GM13976 (cell line): ENCODE measurements at regions not wholly inside any gene's neighbourhood (a gene's known extent, or its start where the extent isn't known, plus 50 kb on each side); places are given as distances from the start of the nearest gene placed in this dataset.
"Not testable (repeated sequence)": the region's sequence is repeated elsewhere in the genome, so short reads cannot be mapped to it uniquely, and the experiment has no call there.

Experiments
- DNase-seq: peaks from one replicate; pipeline ENCODE4 v3.0.0; 2012; ENCODE audit warnings: low spot score
- in situ Hi-C: fragments of 300-500 bp; cut with MboI; formaldehyde crosslinking; loops from one replicate; pipeline ENCODE4 v1.12.0; 2022; ENCODE audit warnings: low sequenced_read_pairs, mixed read lengths, inconsistent platforms; ENCODE audit not compliant: unreplicated experiment
- TF ChIP-seq, protein P1 (sequence below): IDR thresholded peaks from 2 replicates; pipeline ENCODE4 v1.5.1; 2012; ENCODE audit warnings: borderline replicate concordance, mild to moderate bottlenecking; ENCODE audit not compliant: insufficient read depth; ENCODE audit errors: extremely low read depth, missing control alignments, control extremely low read depth

DNA sequence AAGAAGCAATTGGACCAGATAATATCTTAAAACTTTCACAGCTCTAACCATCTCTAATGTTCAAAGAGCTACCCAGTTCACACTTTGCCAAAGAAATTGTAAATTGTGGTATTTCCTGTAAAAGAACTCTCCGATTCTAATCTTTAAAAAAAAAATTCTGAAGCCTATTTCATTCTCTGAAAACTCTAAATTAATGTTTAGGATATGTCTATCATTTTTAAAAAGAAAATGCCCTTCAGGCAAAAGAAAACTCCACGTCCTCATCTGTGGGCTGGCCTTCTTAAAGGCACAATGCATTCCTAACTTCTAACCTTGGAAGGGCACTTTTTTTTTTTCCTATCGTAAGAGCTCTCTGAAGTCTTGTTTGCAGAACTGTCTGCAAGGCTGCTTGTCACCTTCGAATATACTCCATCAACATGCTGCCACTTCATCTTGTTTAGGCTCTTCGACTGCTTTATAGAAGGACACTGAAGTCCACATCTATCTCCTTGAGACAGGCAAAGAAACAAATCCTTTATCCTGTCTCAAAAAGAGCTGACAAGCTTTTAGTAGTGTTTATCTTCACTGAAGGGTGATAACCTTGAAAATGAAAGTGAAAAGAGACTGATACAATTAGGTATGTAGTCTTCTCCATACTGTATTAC, 124.3 kb upstream of the SLC39A10 start:
- in situ Hi-C loops: no loop called here
- TF ChIP-seq, protein P1, sequence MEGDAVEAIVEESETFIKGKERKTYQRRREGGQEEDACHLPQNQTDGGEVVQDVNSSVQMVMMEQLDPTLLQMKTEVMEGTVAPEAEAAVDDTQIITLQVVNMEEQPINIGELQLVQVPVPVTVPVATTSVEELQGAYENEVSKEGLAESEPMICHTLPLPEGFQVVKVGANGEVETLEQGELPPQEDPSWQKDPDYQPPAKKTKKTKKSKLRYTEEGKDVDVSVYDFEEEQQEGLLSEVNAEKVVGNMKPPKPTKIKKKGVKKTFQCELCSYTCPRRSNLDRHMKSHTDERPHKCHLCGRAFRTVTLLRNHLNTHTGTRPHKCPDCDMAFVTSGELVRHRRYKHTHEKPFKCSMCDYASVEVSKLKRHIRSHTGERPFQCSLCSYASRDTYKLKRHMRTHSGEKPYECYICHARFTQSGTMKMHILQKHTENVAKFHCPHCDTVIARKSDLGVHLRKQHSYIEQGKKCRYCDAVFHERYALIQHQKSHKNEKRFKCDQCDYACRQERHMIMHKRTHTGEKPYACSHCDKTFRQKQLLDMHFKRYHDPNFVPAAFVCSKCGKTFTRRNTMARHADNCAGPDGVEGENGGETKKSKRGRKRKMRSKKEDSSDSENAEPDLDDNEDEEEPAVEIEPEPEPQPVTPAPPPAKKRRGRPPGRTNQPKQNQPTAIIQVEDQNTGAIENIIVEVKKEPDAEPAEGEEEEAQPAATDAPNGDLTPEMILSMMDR: no peak
- no peak for DNase-seq

DNA sequence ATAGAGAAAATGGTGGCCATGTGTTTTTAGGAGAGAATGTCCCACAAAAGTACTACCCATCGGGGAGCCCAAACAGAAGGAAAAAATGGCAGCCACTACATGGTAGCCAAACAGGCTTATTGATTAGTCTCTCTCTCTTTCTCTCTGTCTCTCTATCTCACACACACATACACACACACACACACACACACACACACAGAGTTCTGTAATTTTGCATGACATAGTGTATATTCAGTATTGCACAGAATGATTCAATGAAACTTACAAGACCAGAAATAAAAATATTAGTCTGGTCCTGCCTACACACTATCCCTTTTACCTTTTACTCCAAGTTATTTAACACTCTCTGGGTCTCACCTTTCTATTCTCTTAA, 124.8 kb upstream of the SLC39A10 start:
- in situ Hi-C loops: no loop called here
- TF ChIP-seq, protein P1: no peak

DNA sequence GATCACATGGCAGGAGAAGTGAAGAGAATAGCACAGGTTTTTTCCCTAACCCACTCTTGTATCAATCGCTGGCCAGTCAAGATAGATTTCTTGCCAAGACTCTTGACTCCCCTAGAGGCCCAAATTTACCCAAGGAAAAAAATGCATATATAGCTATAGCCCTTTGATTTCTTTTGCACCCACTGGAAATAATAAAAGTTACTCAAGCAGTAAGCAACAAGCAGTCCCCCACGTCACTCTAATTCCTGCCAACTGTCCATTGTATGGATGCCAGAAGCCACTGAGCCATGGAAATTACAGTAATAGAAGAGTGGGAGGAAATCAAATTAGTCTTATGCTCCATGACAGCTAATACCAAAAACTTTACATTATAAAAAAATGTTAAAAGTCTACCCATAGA, 125.3 kb upstream of the SLC39A10 start:
- no peak for DNase-seq
- TF ChIP-seq, protein P1: no peak
- in situ Hi-C loops: no loop called here

More for the DNA sequence above, 124.8 kb upstream of the SLC39A10 start:
- no peak for DNase-seq

DNA sequence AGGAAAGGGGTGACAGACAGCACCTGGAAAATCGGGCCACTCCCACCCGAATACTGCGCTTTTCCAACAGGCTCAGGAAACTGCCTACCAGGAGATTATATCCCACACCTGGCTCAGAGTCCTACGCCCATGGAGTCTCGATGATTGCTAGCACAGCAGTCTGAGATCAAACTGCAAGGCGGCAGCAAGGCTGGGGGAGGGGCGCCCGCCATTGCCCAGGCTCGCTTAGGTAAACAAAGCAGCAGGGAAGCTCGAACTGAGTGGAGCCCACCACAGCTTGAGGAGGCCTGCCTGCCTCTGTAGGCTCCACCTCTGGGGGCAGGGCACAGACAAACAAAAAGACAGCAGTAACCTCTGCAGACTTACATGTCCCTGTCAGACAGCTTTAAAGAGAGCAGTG, 133.8 kb upstream of the SLC39A10 start:
- in situ Hi-C loops: loop anchor here (25.0 kb wide), 1 partner anchor 139 kb away; the partner anchor contains the start of gene SLC39A10

DNA sequence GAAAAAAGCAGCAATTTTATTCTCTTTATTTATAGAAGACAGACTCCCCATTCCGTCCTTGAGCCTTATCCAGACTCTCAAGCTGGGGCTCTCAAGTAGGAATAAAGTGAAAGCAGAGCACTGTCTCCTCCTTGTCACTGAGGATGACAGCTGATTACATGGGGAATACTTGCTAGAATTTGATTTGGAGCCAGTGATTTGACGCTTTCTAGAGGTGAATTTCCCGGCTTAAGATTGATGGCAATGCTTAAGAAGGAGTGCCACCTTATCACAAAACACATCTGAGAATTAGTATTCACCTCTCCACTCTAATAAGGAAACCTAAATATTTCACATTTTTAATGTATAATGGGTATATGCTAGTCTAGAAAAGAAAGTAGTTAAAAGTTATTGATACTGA, 135.4 kb upstream of the SLC39A10 start:
- DNase-seq: no peak
- in situ Hi-C loops: loop anchor here (25.0 kb wide), 1 partner anchor 141 kb away; the partner anchor contains the start of gene SLC39A10
- TF ChIP-seq, protein P1: no peak

More for the DNA sequence above, 133.8 kb upstream of the SLC39A10 start:
- not testable (repeated sequence) for DNase-seq

DNA sequence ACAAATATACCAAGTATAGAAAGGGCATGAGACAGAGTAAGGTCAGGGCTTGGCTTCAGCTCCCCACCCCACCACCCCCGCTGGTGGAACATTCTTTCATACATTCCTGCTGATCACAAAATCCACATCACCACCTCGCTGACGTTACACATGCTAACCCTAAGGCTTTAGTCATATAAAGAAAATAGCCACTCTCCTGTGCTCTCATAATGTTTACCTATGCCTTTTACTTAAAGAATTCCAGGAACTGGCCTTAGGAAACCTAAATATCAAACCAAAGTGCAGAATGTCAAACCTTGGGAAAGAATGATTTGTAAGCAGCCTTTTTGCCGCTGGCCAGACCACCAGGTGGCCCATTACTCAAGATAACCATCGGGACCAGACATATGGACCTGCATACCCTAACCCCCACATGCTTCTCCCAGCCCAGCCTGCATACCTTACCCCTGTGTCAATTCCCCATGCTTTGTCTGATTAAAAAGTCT, 136.3 kb upstream of the SLC39A10 start:
- DNase-seq: no peak
- TF ChIP-seq, protein P1: no peak
- in situ Hi-C loops: loop anchor here (25.0 kb wide), 1 partner anchor 142 kb away; the partner anchor contains the start of gene SLC39A10

DNA sequence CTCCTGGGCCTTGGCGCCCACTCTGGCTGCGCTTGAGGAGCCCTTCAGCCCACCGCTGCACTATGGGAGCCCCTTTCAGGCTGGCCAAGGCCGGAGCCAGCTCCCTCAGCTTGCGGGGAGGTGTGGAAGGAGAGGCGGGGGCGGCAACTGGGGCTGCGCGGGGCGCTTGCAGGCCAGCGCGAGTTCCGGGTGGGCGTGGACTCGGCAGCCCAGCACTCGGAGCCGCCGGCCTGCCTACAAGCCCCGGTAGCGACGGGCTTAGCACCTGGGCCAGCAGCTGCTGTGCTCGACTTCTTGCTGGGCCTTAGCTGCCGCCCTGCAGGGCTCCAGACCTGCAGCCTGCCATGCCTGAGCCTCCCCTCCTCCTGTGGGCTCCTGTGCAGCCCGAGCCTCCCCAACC, 141.5 kb upstream of the SLC39A10 start:
- in situ Hi-C loops: loop anchor here (25.0 kb wide), 1 partner anchor 147 kb away; the partner anchor contains the start of gene SLC39A10
- no peak for DNase-seq
- TF ChIP-seq, protein P1: no peak
